ENCODE measurements at regions not wholly inside any gene's neighbourhood (a gene's known extent, or its start where the extent isn't known, plus 50 kb on each side); places are given as distances from the start of the nearest gene placed in this dataset.

DNA sequence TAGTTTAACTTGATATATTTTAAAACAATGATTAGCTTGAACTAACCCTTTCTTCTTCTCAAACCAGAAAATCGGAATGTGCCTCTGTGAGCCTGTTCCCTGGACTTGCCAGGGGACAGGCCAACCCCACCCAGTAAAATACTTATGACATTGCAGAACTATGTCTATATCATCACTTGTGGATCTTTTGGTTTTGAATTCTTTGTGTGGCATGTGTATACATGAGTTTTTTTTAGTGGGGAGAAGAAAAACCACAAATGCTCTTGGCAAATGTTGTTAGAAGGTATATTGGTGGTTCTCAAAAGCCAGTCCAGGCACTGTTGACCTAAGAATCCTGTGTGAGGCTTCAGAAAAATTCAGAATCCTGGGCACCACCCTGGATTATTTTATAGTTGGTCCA lies 347.4 kb downstream of the SIPA1L2 start:
- no peak for DNase-seq (ENCODE audit: low read depth in 3 of 3)

DNA sequence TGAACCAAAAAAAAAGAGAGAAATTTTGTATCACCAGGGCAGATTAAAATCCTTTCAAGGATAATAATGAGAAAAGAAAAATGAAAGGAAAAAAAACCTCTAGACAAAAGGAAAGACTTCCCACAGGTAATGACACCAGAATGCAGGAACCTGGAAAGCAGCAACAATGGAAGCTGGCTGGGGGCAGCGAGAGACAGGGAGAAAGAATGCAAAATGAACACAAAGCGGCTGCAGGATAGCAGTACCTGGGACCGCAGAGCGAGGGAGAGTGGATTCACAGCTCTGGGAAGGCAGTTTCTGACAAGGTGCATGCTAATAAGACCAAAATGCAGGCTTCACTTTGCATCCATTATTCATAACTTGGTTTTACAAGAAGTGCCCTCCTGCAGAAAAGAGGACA lies 349.0 kb downstream of the SIPA1L2 start:
- no peak for DNase-seq (ENCODE audit: low read depth in 3 of 3)

GRCh38 chr1:232279909-232280400 lies 350.0 kb downstream of the SIPA1L2 start:
- no peak for DNase-seq (ENCODE audit: low read depth in 3 of 3)

GRCh38 chr1:232278925-232279324 lies 351.0 kb downstream of the SIPA1L2 start:
- no peak for DNase-seq (ENCODE audit: low read depth in 3 of 3)

GRCh38 chr1:232276651-232277050 lies 353.3 kb downstream of the SIPA1L2 start:
- DNase-seq (ENCODE audit: low read depth in 3 of 3), result no peak

- DNase-seq (ENCODE audit: low read depth in 3 of 3), result no peak
Observed at GRCh38 chr1:232274999-232275710, 354.8 kb downstream of the SIPA1L2 start.

GRCh38 chr1:232274236-232274855 lies 355.6 kb downstream of the SIPA1L2 start:
- no peak for DNase-seq (ENCODE audit: low read depth in 3 of 3)

DNA sequence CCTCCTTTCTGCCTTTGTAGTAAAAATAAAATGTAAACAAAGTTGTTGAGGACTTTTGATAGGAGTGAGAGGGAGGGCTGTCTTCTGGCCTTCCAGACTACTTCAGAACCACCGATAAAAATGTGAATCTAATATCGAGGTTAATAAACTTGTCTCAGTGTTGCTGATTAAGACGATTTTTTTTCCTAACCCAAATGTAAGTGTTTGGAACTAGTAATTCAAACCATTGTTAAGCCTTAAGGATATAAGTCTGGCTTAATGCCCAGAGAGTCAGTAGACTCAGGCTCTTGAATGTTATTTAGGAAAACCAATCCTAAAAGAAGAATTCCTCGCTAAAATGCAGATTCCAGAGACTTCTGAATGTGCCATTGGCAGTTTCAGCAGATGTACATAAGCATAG lies 356.9 kb downstream of the SIPA1L2 start:
- DNase-seq (ENCODE audit: low read depth in 3 of 3), result no peak

DNA sequence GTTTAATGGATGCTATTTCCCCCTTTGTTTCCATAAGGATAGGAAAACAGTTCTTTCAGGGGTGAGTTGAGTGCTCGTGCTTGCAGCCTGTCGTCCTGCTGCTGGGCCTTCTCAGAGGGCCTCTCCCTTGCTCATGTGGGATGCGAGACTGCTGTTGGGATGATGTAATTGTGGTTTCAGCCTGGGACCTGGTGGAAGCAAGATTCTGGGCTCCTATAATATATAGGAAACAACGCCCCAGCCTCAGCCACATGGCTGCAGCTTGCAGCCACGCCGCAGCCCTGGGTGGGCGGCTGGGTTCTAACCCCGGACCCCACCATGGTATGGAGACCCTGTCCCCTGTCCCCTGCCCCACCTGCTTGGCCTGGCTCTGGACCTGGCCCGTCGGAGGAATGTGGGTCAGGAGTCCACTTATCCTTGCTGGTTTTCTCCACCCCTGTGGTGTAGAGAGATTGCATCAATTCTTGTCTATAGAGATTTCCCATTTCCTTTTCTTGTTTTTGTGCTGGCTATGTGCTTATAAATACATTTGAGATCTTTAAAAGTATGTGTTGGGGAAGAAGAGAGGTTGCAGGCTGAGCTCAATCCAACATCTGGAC lies 357.8 kb downstream of the SIPA1L2 start:
- no peak for DNase-seq (ENCODE audit: low read depth in 3 of 3)

DNA sequence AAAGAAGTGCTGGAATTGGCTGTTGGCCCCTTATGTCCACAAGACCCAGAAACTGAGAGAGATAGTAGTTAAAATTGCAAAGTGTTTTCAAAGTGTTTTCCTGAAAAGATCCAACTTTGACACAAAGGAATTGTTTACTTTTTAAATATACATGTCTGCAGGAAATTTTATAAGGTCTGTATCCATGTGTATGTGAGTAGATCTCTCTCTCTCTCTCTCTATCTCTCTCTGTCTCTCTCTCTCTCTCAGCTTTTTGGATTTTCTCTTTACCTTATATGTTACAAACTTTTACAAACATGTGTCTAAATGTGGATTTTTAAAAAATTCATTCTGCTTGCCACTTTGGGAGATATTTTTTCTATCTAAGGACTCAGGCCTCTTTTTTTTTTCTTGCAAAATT lies 358.6 kb downstream of the SIPA1L2 start:
- no peak for DNase-seq (ENCODE audit: low read depth in 3 of 3)

- DNase-seq (ENCODE audit: low read depth in 3 of 3), result no peak
Observed at GRCh38 chr1:232269988-232270387, 359.9 kb downstream of the SIPA1L2 start.

- DNase-seq (ENCODE audit: low read depth in 3 of 3), result no peak
Observed at GRCh38 chr1:232267837-232268598, 361.9 kb downstream of the SIPA1L2 start.

GRCh38 chr1:232267092-232267836 lies 362.7 kb downstream of the SIPA1L2 start:
- no peak for DNase-seq (ENCODE audit: low read depth in 3 of 3)

DNA sequence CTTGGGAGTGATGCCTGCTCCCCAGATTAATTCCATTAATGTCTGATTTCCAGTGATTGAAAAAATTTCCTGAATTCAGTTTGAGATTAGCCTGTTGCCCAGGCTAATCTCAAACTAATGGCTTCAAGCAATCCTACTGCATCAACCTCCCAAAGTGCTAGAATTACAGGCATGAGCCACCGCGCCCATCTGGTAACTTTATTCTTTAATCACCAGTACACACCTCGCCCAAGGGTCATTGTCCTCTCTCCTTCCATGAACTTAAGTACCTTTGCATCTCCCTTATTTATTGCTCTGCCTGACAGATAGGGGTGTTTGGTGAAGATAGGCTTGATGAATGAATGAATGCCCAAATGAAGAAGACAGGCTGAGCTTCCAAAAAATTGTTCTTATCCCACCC lies 366.5 kb downstream of the SIPA1L2 start:
- no peak for DNase-seq (ENCODE audit: low read depth in 3 of 3)

- no peak for DNase-seq (ENCODE audit: low read depth in 3 of 3)
Observed at GRCh38 chr1:232262991-232263390, 366.9 kb downstream of the SIPA1L2 start.

- no peak for DNase-seq (ENCODE audit: low read depth in 3 of 3)
Observed at GRCh38 chr1:232260861-232261260, 369.1 kb downstream of the SIPA1L2 start.

GRCh38 chr1:232260045-232260444 lies 369.9 kb downstream of the SIPA1L2 start:
- no peak for DNase-seq (ENCODE audit: low read depth in 3 of 3)

GRCh38 chr1:232259333-232259732 lies 370.6 kb downstream of the SIPA1L2 start:
- DNase-seq (ENCODE audit: low read depth in 3 of 3), result no peak

DNA sequence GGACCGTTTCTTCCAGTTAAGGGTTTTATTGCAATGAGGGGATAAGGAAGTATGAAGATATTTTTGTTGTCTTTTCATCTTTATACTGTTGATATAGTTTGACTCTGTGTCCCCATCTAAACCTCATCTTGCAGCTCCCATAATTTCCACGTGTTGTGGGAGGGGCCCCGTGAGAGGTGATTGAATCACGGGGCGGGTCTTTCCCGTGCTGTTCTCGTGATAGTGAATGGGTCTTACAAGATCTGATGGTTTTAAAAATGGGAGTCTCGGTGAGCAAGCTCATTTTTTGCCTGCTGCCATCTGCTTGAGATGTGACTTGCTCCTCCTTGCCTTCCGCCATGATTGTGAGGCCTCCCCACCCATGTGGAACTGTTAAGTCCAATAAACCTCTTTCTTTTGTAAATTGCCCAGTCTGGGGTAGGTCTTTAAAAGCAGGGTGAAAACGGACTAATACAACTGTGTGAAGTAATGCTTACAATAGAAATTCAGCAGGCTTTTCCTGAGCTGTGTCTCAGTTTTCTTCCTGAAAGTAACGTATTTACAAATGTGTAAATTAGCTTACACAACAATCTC lies 377.3 kb downstream of the SIPA1L2 start:
- no peak for DNase-seq (ENCODE audit: low read depth in 3 of 3)

DNA sequence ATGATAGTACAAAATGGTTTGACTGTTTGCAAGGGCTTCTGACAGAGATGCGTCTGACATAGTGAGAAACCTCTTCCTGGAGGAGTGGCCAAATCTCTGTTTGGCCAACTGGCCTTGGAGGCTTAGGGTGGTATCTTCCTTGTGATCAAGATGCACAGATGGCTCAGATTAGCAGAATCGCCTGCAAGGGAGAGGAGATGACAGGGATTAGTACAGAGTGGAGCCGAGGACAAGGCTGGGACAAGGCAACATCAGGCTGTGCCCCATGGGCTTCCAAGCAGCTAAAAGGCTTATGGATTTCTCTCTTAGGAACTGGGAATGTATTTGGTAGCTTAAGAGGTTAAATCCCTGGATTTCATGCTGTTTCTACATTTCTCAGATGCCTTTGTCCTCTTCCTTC lies 379.1 kb downstream of the SIPA1L2 start:
- DNase-seq (ENCODE audit: low read depth in 3 of 3), result no peak

Data from stimulated activated CD4-positive, alpha-beta T cell treated with anti-CD3 and anti-CD28 coated beads, TNF-alpha, amount 100 ng/mL, for 48 hours (primary cell).